ENCODE measurements at regions not wholly inside any gene's neighbourhood (a gene's known extent, or its start where the extent isn't known, plus 50 kb on each side); places are given as distances from the start of the nearest gene placed in this dataset.

DNA sequence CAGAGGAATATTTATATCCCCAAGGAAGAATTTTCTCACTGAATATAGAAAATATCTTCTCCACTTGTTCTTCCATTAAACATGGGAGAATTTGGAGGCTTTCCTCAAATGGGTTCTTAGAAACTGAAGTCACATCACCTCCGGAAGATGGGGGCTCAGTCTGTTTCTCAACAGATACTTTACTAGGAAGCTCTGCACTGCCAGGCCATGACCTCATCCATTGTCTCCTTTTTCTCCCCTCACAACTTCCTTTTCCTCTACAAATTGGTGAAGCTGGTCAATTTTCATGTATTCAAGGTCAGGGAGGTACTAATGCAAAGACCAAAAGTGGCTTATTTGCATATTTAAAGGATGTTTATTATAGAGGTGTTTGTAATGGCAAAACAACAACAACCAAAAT, 173.1 kb downstream of the RNF152 start:
- TF ChIP-seq, protein P1, sequence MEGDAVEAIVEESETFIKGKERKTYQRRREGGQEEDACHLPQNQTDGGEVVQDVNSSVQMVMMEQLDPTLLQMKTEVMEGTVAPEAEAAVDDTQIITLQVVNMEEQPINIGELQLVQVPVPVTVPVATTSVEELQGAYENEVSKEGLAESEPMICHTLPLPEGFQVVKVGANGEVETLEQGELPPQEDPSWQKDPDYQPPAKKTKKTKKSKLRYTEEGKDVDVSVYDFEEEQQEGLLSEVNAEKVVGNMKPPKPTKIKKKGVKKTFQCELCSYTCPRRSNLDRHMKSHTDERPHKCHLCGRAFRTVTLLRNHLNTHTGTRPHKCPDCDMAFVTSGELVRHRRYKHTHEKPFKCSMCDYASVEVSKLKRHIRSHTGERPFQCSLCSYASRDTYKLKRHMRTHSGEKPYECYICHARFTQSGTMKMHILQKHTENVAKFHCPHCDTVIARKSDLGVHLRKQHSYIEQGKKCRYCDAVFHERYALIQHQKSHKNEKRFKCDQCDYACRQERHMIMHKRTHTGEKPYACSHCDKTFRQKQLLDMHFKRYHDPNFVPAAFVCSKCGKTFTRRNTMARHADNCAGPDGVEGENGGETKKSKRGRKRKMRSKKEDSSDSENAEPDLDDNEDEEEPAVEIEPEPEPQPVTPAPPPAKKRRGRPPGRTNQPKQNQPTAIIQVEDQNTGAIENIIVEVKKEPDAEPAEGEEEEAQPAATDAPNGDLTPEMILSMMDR (IDR thresholded peaks at IDR 0.05): no peak
- no peak for TF ChIP-seq POLR2A (IDR thresholded peaks at IDR 0.05)

Measured in prostate gland (tissue), 2 donors.